HepG2 (cell line): ENCODE measurements at regions not wholly inside any gene's neighbourhood (a gene's known extent, or its start where the extent isn't known, plus 50 kb on each side); places are given as distances from the start of the nearest gene placed in this dataset.
"Not testable (repeated sequence)": the region's sequence is repeated elsewhere in the genome, so short reads cannot be mapped to it uniquely, and the experiment has no call there.

Source experiments
- BRCA1 ChIP-seq: sonication (generic); formaldehyde crosslinking; IDR thresholded peaks from 2 replicates; pipeline ENCODE4 v1.4.0; 2020; ENCODE audit warnings: missing genetic modification reagents
- TBP ChIP-seq: sonication (generic); formaldehyde crosslinking; IDR thresholded peaks from 2 replicates; pipeline ENCODE4 v1.5.0; 2020; ENCODE audit warnings: missing genetic modification reagents
- ZFP37 ChIP-seq: sonication (generic); formaldehyde crosslinking; IDR thresholded peaks from 2 replicates; pipeline ENCODE4 v1.4.0; 2020; ENCODE audit warnings: missing genetic modification reagents, borderline replicate concordance
- TF ChIP-seq, protein P1 (sequence below): sonication (generic); formaldehyde crosslinking; IDR thresholded peaks from 2 replicates; pipeline ENCODE4 v1.4.0; 2020; ENCODE audit warnings: mild to moderate bottlenecking, missing genetic modification reagents

DNA sequence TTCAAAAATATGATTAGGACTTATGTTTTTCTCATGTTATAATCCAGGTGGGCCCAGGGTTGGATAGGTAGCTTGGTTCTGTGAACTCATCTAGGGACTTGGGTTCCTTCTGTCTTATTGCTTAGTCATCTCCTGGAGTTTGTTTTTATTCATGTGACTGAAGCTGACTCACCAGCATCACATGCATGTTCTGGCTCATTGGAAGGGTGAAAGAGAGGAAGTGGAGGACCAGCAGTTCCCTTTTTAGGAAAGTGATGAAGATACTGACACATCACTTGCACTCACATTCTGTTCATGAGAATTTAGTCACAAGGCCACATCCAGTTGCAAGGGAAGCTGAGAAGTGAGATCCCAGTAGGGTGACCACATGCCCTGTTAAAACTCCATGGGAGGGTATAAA, 95.9 kb downstream of the NPIPB5 start:
- TF ChIP-seq ZFP37, TBP, BRCA1 (CRISPR knock-in tag): not testable (repeated sequence)
- TF ChIP-seq, protein P1, sequence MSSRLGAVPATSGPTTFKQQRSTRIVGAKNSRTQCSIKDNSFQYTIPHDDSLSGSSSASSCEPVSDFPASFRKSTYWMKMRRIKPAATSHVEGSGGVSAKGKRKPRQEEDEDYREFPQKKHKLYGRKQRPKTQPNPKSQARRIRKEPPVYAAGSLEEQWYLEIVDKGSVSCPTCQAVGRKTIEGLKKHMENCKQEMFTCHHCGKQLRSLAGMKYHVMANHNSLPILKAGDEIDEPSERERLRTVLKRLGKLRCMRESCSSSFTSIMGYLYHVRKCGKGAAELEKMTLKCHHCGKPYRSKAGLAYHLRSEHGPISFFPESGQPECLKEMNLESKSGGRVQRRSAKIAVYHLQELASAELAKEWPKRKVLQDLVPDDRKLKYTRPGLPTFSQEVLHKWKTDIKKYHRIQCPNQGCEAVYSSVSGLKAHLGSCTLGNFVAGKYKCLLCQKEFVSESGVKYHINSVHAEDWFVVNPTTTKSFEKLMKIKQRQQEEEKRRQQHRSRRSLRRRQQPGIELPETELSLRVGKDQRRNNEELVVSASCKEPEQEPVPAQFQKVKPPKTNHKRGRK (CRISPR knock-in tag) = not testable (repeated sequence)
